NB4 (cell line): ENCODE measurements at regions not wholly inside any gene's neighbourhood (a gene's known extent, or its start where the extent isn't known, plus 50 kb on each side); places are given as distances from the start of the nearest gene placed in this dataset.

Experiments
- CTCF ChIP-seq: IDR thresholded peaks from one replicate; pipeline ENCODE4 v1.5.1; 2012; ENCODE audit warnings: low read depth, low read length
- MAX ChIP-seq: IDR thresholded peaks from 2 replicates; pipeline ENCODE4 v1.6.1; 2011; ENCODE audit warnings: low read depth, low read length
- POLR2A ChIP-seq: IDR thresholded peaks from 2 replicates; pipeline ENCODE4 v1.6.1; 2011; ENCODE audit warnings: mild to moderate bottlenecking; ENCODE audit not compliant: insufficient read length; ENCODE audit errors: extremely low read depth

- TF ChIP-seq CTCF (no peak), POLR2A (no peak), MAX (no peak)
Observed at GRCh38 chr1:226461087-226461486, 53.2 kb upstream of the PARP1 start.
